HG03135 (cell line): ENCODE measurements at regions not wholly inside any gene's neighbourhood (a gene's known extent, or its start where the extent isn't known, plus 50 kb on each side); places are given as distances from the start of the nearest gene placed in this dataset.
"Not testable (repeated sequence)": the region's sequence is repeated elsewhere in the genome, so short reads cannot be mapped to it uniquely, and the experiment has no call there.

Source experiments
- ATAC-seq: cut with Tn5 transposase; IDR thresholded peaks from one replicate; pipeline ENCODE4 v1.9.1; 2021; ENCODE audit warnings: mild to moderate bottlenecking, moderate library complexity; ENCODE audit not compliant: unreplicated experiment

DNA sequence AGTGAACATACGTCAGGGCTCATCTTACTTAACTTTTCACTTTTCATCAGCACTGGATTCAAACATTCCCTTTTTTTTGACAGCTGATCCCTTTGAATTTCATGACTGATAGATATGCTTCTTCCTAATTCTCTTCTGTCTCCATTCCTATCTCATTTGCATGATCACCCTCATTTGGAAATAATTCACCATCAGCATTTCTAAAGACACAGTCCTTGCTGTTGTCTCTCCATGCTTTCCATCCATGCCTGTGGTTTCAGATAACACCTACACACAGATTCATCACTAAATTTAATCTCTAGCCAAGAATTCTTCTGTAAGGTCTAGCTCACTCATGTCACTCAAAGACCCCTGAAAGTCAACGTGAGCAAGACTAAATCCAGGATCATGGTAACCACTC, 228.4 kb upstream of the BTBD3 start:
- no peak for ATAC-seq

DNA sequence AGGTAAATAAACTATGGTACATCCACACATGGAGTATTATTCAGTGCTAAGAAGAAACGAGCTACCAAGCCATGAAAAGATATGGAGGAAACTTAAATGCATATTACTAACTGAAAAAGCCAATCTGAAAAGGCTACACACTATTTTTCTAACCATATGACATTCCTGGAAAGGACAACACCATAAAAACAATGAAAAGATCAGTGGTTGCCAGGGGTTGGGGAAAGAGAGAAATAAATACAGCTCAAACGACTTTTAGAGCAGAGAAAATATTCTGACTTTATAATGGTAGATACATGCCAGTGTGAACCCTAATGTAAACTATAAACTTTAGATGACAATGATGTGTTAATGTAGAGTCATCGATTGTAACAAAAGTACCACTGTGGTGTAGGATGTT, 225.9 kb upstream of the BTBD3 start:
- no peak for ATAC-seq

DNA sequence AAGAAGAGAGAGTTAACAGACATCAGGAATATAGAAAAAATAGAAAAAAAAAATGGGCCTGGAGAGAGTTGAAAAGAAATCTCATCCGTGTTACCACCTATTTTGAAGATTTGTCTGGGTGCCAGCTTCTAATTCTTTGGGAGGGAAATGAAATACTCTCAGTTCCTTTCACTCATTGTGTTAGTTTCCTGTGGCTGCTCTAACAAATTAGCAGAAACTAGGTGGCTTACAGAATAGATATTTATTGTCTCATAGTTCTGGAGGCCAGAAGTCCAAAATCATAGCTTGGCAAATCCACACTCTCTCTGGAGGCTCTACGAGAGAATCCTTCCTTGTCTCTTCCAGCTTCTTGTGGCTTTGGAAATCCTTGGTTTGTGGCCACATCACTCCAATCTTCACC, 225.1 kb upstream of the BTBD3 start:
- ATAC-seq = no peak

DNA sequence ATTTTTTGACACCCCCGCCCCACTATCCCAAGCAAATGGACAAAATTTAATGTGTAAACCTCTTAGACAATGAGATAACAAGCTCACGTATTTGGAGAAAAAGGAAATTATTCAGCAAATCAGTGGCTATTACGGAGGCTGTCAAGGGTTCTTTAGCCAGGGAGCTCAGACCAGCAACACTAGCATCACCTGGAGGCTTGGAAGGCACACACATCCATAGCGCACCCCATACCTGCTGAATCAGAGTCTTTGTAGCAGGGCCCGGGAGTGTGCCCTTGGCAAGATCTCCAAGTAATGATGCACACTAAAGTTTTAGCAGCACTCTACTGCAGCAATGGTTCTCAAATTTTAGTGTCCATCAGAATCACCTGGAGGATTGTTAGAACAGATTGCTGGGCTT, 223.2 kb upstream of the BTBD3 start:
- no peak for ATAC-seq

DNA sequence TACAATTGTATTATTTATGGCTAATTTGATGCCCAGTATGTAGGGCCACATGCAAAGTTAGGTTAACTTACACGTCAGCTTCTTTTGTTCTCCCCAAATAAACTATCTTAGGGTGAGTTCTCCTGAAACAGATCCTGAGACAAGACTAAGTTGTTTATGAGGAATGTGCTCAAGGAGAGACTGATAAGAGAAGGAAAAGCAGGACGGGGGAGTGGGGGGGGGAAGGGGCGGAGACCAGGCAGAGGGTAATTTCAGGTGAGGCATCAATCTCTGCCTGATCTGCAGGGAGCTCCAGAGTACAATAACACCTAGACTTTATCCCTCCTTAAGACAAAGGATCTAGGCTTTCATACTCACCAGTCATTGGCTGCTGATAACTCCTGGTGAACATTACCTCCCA, 220.6 kb upstream of the BTBD3 start:
- ATAC-seq = no peak

DNA sequence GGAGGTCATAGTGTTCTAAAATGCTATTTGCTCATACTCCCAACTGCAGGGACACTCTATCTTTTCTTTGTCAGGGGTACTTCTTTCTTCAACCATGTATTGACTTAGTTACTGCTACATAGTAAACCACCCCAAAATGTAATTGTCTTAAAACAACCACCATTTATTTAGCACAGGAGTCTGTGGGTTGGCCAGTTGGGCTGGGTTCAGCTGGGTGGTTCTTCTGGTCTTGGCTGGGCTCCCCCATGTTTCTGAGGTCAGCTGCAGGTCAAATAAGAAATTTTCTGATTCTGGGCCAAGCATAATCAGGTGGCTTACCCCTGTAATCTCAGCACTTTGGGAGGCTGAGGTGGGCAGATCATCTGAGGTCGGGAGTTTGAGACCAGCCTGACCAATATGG, 220.0 kb upstream of the BTBD3 start:
- ATAC-seq = no peak

DNA sequence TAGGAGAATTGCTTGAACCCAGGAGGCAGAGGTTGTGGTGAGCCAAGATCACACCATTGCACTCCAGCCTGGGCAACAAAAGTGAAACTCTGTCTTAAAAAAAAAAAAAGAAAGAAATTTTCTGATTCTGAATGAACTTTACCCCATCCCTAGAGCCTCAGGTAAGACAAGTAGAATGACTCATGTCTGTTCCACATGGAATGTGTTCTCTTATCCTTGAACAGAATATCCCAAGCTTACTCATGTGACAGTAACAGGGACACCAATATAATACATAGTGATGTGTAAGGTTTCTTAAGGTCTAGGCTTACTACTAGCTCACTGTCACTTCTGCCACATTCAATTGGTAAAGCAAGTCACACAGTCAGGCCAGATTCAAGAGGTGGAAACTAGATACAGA, 219.6 kb upstream of the BTBD3 start:
- ATAC-seq = no peak

DNA sequence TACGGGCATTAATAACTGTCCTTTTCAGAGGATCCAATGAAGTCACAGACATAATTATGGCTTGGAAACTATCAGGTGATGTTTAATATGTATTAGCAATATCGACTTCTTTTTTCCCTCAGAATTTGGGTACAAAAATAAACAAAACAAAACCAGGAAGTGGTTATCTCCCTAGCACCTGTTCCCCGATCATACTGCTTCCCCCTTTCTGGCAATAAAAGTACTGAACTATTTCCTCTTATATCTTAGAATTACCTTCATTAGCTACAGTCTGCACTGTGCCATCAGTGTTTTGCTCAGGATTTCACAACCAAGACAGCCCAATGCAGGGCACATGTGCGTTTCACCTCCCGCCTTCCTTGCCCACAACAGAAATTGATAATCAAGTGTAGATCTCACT, 216.9 kb upstream of the BTBD3 start:
- no peak for ATAC-seq

DNA sequence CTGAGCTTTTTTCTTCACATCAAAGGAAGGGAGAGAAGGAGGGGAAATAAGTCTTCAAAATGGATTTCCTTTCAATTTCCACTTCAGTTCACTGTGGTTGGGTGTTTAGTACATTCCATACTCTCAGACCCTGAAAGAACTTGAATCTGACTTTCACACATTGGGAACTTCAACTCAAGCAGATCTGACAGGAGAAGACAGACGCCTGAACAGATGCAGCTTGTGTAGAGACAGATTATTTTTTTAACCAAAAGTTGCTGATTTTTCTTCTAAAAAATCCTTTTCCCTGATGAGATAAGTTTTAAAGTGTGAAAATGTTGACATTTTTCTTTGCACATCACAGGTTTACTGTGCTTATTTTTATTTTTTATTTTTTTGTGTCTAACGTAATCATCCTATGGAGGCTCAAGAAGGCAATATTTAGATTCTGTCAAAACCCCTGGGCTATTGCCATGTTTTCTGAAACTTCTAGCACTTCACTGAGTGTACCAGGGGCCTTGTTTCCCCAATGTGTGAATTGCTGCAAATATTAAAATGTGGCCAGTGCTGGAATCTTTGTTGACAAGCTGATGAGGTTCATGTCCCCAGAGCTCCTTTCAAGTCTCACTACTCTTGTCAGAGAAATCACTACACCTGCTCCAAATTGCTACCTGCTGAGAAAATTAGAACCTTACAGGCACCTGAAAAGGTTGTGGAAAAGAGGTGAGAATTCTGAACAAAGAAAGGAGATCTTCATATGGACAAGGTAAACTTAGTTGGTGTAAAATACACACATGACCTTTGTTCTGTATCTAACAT, 214.8 kb upstream of the BTBD3 start:
- no peak for ATAC-seq

DNA sequence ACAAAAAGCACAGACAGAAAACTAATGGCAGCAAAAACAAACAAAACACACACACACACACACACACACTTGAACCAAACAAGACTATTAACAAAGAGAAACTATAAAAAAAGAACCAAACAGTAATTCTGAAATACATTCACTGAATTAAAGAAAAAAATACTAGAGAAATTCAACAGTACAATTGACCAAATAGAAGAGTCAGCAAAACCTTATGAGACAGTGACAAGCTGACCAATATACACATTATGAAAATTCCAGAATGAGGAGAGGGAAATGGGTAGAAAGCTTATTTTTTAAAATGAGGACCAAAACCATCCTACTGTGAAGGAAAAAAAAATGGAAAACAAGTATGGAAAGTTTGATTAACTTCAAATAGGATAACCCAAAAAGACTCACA, 212.2 kb upstream of the BTBD3 start:
- no peak for ATAC-seq

DNA sequence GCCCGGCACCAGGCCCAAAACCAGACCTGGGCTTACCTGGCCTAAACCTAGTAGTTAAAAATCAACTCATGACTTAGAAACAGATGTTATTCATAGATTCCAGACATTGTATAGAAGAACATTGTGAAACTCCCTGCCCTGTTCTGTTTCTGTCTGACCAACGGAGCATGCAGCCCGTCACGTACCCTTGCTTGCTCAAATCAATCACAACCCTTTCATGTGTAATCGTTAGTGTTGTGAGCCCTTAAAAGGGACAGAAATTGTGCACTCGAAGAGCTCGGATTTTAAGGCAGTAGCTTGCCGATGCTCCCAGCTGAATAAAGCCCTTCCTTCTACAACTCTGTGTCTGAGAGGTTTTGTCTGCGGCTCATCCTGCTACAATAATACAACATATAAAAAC, 209.5 kb upstream of the BTBD3 start:
- not testable (repeated sequence) for ATAC-seq

DNA sequence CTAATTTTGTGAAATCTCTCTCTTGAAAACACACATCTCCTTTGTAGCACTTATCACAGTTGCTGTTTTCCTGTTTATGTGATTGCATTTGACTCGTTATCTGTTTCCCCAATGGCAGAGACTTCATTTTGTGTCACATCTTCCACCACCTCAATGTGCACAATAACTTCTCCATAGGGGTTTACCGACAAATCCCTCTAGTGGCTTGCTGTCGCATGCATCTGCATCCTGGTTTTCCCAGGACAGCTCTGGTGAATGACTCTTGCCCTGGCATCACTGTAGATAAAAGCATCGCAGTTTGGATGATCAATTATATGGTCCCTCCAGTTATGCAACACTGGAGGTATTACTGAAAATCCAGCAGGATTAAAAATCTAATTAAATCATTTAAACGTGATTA, 206.5 kb upstream of the BTBD3 start:
- no peak for ATAC-seq

DNA sequence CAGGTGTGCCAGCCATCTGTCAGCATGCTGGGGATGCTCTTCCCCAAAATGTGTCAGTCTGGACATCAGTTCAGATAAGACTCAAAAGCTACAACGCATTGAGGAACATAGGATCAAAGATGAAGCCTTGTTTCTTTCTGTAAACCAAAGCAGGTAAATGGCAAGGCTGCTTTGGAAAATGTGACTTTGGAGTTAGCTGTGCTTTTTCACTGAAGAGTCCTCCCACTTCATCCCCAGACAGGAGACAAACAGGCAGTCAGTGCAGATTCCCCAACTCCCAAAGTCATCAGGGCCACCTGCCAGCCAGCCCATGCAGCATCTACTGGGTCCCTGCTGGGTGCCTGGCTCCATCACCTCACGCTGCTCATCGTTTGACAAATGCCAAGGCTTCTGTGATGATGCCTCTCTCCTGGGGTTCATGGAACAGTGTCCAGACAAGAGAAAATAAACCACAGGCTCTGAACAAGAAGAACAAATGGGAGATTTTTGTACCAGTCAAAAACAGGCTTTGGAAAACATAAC, 205.0 kb upstream of the BTBD3 start:
- ATAC-seq = no peak

DNA sequence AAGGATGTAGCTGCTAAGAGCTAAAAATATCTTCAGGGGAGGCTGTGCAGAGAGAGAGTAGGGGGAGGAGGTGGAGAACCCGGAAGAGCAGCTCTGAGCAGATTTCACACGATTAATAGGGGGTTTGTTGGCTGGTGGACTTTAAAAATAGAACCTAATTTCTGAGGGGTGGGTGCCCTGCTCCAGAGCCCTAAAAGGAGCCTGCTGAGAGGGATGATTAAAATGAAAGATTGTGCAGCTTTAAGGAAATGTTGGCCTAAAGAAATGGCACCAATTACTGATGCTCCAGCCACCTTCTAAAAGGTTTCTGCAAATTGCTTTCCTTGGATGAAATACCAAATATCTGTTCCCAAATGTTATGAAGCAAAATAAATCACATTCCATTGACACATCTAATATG, 202.8 kb upstream of the BTBD3 start:
- no peak for ATAC-seq

DNA sequence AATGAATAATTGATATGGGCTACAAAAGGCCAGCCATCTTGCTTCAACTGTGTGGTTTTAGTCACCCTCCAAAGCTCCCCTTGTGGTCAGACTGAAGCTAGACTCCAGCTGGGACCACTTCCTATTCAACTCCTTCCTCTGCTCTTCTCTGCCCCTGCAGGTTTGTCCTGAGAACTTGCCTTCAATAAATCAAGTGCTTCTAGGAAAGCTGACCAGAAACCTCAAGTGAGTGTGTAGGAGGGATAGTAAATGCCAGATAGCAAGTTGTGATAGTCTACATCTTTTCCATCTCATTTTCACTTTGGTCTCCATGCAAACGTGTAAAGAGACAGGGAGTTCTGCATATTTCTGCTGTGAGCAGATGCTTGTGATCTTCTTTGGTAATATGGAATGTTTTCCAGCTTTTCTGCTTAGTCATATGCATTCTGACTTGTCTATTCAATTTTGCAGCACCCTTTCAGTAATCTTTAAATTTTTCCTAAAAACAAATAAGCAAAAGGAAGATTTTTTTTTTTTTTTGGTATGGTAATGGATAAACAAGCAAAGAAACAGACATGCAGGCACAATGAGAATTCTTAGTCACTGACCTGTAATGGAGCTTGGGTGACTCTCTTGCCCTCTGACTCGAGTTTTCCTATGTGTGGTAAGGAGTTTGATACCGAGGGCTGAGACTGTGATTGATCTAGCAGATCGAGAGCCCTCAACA, 201.3 kb upstream of the BTBD3 start:
- ATAC-seq = no peak

DNA sequence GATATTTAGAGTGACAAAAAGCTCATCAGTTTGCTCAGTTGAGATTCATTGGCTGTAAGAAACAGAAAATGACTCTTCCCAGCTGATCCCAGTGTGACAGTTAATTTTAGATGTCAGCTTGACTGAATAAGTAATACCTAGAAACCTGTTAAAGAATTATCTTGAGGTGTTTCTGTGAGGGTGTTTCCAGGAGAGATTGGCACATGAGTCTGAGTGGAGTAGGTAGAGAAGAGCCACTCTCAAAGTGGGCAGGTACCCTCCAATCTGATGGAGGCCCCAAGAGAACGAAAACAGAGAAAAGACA, 200.8 kb upstream of the BTBD3 start:
- ATAC-seq = no peak

DNA sequence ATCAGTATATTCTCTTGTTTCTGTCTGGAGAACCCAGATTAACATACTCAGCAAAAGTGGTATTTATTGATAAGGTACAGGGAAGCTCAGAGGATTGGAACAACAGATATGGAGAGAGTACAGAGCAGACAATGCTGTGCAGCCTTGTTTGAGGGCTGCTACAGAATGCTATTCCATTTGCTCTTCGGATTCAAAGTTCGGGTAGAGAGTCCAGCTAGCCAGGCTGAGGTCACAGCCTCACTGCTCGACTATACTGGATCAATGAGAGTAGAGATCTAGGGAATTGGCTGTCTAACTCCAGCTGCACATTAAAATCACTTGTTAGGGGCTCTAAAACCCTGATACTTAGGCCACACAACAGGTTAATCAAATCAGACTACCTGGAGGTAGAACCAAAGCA, 200.1 kb upstream of the BTBD3 start:
- ATAC-seq = no peak

DNA sequence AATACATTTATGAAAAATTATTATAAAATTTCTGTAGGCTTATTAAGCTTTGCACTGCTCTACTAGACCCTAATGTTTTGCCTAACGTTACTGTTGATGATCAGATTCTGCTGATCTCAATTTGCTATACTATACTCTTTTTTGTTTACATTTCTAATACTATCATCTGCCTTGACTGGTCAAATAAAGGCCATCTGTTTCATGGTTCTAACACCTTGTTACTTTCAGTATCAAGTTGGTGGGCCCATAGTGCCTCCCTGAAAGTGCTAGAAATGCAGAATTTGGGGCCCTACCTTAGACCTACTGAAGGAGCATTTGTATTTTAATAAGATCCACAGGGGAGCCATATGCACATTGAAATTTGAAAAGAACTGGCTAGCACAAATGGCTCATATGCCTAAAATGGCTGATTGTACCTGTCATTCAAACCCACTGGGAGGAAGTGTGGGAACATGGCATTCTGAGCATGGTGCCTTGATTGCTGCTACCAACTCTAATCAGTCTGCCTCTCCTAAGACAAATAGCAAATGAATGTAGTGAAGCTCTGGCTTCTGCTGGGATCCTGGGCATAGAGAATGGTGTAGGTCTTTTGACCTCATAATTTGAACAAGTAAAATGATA, 199.1 kb upstream of the BTBD3 start:
- ATAC-seq = no peak

DNA sequence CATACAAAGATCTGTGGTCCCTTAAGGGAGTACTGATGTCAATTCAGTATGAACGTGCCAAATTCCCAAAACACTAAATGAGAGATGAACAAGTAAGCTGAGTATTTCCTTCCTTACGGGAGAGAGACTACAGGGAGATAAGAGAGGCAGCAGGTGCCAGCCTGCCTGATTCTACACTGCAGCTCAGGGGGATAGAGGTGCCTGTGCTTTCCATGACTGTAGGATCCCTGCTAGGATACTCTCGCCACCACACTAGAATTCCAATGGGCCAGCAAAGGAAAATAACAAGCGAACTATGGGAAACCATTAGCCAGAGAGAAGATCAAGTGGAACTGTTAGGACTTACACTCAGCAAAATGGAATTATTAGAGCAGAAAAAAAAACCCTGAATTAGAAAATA, 198.5 kb upstream of the BTBD3 start:
- ATAC-seq = no peak

DNA sequence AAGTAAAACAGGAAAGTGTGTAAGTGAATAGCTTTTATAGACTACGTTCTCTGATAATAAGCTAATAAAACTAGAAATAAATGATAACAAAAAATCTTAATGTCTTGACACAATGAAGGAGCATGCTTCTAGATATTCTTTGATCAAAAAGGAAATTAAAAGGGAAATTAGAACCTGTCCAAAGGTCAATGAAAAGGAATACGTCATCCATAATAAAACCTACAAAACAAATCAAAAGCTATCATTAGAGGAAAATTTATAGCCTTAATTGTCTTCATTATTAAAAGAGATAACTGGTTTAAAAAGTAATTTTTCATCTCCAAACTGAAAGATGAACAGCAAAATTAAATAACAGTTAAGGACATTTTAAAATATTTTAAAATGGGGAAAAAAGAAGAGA, 196.3 kb upstream of the BTBD3 start:
- ATAC-seq = no peak

DNA sequence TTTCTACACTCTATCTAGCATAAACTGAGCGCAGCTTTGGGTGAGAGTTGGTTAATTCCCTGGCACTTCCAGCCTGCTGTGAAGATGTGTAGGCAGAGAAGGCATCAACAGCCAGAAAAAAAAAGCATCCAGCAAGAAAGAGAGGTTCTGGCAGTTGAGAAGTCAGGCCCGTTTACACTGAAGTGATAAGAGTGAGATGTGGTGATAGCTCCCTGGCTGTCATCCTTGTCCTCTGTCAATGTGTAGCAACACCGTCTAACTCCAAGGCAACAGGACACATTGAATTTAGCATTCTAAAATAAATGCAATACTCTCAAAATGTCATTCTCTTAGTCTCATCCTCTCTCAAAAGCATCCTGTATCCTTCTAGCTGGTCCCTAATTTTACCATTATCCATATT, 193.6 kb upstream of the BTBD3 start:
- no peak for ATAC-seq

DNA sequence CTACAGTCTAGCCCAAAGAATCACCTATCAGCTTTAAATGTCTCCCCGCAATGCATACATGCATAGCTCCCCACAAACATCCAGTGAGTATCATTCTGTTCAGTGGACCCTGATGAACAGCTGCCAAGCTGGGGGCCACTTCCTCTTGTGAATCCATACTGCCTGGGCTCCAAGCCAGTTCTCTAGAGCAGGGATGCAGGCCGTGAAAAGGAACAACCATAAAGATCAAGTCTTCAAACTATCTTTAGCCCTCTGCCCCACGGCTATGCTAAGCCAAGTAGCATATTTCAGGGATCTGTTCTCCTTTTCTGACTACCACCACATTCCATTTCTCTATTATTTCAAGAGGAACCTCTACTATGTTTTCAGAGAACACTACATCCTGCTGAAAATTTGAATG, 191.7 kb upstream of the BTBD3 start:
- no peak for ATAC-seq
